ENCODE measurements at regions not wholly inside any gene's neighbourhood (a gene's known extent, or its start where the extent isn't known, plus 50 kb on each side); places are given as distances from the start of the nearest gene placed in this dataset.

- TF ChIP-seq, protein P1, sequence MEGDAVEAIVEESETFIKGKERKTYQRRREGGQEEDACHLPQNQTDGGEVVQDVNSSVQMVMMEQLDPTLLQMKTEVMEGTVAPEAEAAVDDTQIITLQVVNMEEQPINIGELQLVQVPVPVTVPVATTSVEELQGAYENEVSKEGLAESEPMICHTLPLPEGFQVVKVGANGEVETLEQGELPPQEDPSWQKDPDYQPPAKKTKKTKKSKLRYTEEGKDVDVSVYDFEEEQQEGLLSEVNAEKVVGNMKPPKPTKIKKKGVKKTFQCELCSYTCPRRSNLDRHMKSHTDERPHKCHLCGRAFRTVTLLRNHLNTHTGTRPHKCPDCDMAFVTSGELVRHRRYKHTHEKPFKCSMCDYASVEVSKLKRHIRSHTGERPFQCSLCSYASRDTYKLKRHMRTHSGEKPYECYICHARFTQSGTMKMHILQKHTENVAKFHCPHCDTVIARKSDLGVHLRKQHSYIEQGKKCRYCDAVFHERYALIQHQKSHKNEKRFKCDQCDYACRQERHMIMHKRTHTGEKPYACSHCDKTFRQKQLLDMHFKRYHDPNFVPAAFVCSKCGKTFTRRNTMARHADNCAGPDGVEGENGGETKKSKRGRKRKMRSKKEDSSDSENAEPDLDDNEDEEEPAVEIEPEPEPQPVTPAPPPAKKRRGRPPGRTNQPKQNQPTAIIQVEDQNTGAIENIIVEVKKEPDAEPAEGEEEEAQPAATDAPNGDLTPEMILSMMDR (conservative IDR thresholded peaks at IDR 0.05; ENCODE audit: low read length), result no peak
- TF ChIP-seq EZH2phosphoT487 (IDR thresholded peaks at IDR 0.05; ENCODE audit: borderline replicate concordance, low read depth, low read length), result no peak
Measured at GRCh38 chr1:201641524-201642253, 102.8 kb downstream of the NAV1 start.

Measured in OCI-LY7 (cell line).